Astrocyte of the spinal cord (primary cell): ENCODE measurements at regions not wholly inside any gene's neighbourhood (a gene's known extent, or its start where the extent isn't known, plus 50 kb on each side); places are given as distances from the start of the nearest gene placed in this dataset.

ENCODE experiments used
- DNase-seq: peaks from one replicate; pipeline ENCODE4 v3.0.0; 2011; ENCODE audit warnings: low read depth, low spot score
- H3K4me3 ChIP-seq: 2 replicates; pipeline ENCODE4 v1.5.1; 2011; ENCODE audit warnings: low read depth, mild to moderate bottlenecking, low read length, moderate library complexity
- in situ Hi-C: cut with HindIII; loops from 2 replicates; pipeline ENCODE4 v1.10.0; 2017; ENCODE audit warnings: low sequenced_read_pairs
- TF ChIP-seq, protein P1 (sequence below): IDR thresholded peaks from 2 replicates; pipeline ENCODE4 v1.5.1; 2012; ENCODE audit warnings: low read depth, mild to moderate bottlenecking, low read length, inconsistent platforms

DNA sequence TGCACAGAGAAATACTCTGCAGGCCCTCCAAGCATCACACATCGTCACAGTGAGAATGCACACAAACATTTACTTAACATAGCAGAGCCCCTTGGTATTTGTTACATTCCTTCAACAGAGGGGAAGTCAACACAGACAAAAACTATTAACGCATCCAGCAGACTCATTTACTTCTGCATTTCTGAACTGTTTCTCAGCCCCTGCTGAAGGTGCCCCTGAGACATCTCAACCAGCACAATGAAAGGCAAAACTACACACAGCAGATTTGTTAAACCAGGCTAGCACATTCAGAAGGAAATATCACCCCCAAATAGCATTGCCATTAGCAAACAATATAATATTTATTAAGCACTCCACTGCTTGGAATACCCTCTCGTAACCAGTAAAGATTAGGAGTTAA is 367.0 kb downstream of the RAB28 start:
- H3K4me3 ChIP-seq = no peak overlapping the region
- in situ Hi-C loops = no loop called here
- no peak for DNase-seq
- TF ChIP-seq, protein P1, sequence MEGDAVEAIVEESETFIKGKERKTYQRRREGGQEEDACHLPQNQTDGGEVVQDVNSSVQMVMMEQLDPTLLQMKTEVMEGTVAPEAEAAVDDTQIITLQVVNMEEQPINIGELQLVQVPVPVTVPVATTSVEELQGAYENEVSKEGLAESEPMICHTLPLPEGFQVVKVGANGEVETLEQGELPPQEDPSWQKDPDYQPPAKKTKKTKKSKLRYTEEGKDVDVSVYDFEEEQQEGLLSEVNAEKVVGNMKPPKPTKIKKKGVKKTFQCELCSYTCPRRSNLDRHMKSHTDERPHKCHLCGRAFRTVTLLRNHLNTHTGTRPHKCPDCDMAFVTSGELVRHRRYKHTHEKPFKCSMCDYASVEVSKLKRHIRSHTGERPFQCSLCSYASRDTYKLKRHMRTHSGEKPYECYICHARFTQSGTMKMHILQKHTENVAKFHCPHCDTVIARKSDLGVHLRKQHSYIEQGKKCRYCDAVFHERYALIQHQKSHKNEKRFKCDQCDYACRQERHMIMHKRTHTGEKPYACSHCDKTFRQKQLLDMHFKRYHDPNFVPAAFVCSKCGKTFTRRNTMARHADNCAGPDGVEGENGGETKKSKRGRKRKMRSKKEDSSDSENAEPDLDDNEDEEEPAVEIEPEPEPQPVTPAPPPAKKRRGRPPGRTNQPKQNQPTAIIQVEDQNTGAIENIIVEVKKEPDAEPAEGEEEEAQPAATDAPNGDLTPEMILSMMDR = no peak

DNA sequence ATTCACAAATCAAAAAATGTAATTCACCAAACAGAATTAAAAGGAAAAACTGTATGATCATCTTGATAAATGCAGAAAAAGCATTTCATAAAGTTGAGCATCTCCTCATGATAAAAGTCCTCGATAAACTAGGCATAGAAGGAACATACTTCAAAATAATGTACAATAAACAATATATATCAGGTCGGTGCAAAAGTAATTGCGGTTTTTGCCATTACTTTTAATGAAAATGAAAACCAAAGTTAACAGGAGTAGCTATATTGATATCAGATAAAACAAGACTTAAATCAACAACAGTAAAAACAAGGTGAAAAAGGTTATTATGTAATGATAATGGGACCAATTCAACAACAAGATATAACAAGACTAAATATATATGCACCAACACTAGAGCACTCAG is 372.1 kb downstream of the RAB28 start:
- in situ Hi-C loops = no loop called here
- DNase-seq = no peak
- no peak overlapping the region for H3K4me3 ChIP-seq
- TF ChIP-seq, protein P1 = no peak

DNA sequence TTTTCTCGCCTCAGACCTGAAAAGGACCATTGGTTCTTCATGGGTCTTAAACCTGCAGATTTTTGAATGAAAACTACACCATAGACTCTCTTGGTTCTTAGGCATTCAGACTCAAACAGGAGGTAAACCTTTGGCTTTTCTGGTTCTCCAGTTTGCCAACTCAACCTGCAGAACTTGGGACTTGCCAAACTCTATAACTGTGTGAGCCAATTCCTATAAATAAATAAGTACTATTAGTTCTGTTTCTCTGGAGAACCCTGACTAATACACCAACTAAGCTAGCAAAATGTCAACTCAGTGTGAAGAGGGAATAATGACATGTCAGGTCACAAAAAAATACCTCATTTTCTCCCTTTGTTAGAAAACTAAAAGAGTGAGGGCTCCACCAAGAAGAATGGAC is 374.6 kb downstream of the RAB28 start:
- TF ChIP-seq, protein P1 = no peak
- DNase-seq = no peak

DNA sequence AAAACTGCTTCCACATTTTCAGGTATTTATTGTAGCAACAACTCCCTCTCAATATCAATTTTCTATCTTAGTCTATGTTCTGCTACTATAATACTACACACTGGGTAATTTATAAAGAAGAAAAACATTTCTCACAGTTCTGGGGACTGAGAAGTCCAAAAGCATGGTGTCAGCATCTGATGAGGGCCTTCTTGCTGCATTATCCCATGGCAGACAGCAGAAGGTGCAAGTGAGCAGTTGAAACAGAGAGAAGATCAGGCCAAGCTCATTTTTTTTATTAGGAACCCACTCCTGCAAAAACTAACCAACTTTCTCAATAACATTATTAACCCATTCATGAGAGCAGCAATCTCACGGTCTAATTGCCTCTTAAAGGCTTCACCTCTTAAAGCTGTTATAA is 376.0 kb downstream of the RAB28 start:
- DNase-seq = no peak
- in situ Hi-C loops = no loop called here
- no peak overlapping the region for H3K4me3 ChIP-seq
- TF ChIP-seq, protein P1 = no peak

More for the DNA sequence above, 374.6 kb downstream of the RAB28 start:
- in situ Hi-C loops = no loop called here
- no peak overlapping the region for H3K4me3 ChIP-seq

DNA sequence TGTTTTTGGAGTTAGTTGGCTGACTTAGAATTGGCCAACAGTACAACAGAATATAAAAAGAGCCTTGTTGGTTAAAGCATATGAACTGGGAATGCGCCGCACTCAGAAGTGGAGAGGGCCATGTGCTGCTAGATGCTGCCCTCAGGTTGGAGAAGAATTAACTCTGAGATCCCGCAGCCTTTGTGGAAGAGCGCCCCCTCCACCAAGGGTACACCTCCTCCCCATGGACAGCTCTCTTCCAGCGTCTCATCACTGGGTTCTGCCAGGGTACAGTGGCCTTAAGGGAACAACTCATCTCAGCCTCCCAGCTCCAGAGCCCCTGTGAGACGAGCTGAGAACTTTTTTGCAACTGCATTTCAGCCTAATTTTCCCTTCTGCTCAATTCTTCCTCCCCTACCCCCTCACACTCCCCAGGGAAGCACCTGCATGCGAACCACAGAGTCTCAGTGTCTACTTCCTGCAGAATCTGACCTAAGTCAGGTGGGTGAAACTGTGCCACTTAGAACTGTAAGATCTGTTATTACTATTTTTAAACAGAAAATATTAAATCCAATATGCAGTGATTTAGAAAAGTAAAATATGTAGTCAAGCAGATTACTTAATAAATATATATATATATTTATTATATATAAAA is 380.6 kb downstream of the RAB28 start:
- no peak overlapping the region for H3K4me3 ChIP-seq
- no peak for DNase-seq
- TF ChIP-seq, protein P1 = no peak
- in situ Hi-C loops = no loop called here

DNA sequence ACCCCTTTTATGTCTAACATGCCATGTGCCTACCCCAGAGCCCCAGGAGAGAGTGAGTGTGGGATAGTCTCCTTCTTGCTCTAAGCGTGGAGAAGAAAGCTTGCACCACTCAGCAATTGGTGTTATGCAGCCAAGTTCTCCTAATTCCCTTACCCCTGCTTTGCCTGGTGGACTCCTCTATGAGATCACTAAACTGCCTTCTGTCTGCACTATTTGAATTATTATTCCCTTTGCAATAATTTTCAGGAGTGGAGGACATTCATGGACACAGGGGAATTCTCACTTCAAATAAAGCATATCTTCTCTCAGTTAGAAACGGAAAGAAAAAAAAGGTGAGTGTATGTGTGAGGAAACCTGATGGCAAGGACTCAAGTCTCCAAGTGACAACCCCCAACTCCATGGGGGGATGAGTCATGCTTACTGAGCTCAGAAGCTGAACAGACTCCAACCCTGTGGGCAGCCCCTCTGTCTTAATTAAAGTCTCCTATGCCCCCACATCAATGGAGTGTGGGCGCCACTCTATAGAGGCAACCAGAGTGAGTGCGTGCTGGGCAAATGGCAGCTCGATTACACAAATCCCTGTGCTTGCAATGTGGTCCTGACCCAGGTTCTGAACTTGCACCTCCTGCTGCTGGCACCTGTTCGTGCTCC is 381.9 kb downstream of the RAB28 start:
- DNase-seq = no peak
- TF ChIP-seq, protein P1 = no peak
- in situ Hi-C loops = no loop called here
- H3K4me3 ChIP-seq = no peak overlapping the region
